OCI-LY3 (cell line): ENCODE measurements at regions not wholly inside any gene's neighbourhood (a gene's known extent, or its start where the extent isn't known, plus 50 kb on each side); places are given as distances from the start of the nearest gene placed in this dataset.

Source experiments
- H2AFZ ChIP-seq: fragments of 200-600, 300-600 bp; shearing (Covaris generic); 2 replicates; pipeline ENCODE4 v1.6.0; 2014; ENCODE audit warnings: antibody characterized with exemption, low read depth, low read length
- H3K27ac ChIP-seq: fragments of 200-600, 300-600 bp; sonication (generic); 2 replicates; pipeline ENCODE4 v1.5.1; 2014; ENCODE audit warnings: mild to moderate bottlenecking, low read length, moderate library complexity, mixed read lengths
- H3K27me3 ChIP-seq: fragments of 200-600, 300-600 bp; sonication (generic); 2 replicates; pipeline ENCODE4 v1.6.1; 2014; ENCODE audit warnings: low read depth, low read length, mixed read lengths
- H3K36me3 ChIP-seq: fragments of 200-600, 300-600 bp; sonication (generic); replicated peaks from 2 replicates; pipeline ENCODE3; 2014; ENCODE audit warnings: low read depth, low read length, mixed read lengths
- H3K4me1 ChIP-seq: fragments of 300-600, 200-600 bp; sonication (generic); 2 replicates; pipeline ENCODE4 v1.6.1; 2014; ENCODE audit warnings: low read length, mixed read lengths
- H3K4me2 ChIP-seq: fragments of 200-600, 300-600 bp; sonication (generic); 2 replicates; pipeline ENCODE4 v1.6.1; 2014; ENCODE audit warnings: low read length, mixed read lengths
- H3K4me3 ChIP-seq: fragments of 300-600, 200-600 bp; sonication (generic); 2 replicates; pipeline ENCODE4 v1.5.1; 2014; ENCODE audit warnings: antibody characterized with exemption, mild to moderate bottlenecking, low read length, moderate library complexity
- H3K79me2 ChIP-seq: fragments of 300-600, 200-600 bp; shearing (Covaris generic); 2 replicates; pipeline ENCODE4 v1.6.1; 2014; ENCODE audit warnings: mild to moderate bottlenecking, low read length, mixed read lengths
- H3K9ac ChIP-seq: fragments of 300-600, 200-600 bp; shearing (Covaris generic); 2 replicates; pipeline ENCODE4 v1.6.0; 2014; ENCODE audit warnings: mild to moderate bottlenecking, low read length, moderate library complexity
- H3K9me3 ChIP-seq: fragments of 200-600, 300-600 bp; shearing (Covaris generic); 2 replicates; pipeline ENCODE4 v1.6.1; 2014; ENCODE audit warnings: low read length, mixed read lengths; ENCODE audit not compliant: insufficient read depth
- H4K20me1 ChIP-seq: fragments of 200-600, 300-600 bp; sonication (generic); 2 replicates; pipeline ENCODE4 v1.6.1; 2016; ENCODE audit warnings: low read length, mixed read lengths; ENCODE audit not compliant: insufficient read depth
- EZH2phosphoT487 ChIP-seq: fragments of 200-600 bp; shearing (Covaris generic); IDR thresholded peaks from 2 replicates; pipeline ENCODE4 v1.6.1; 2018; ENCODE audit warnings: antibody characterized with exemption, mixed run types, low read depth
- TF ChIP-seq, protein P1 (sequence below): fragments of 200-600, 300-600 bp; sonication (generic); IDR thresholded peaks from 2 replicates; pipeline ENCODE4 v1.5.1; 2014; ENCODE audit warnings: antibody characterized with exemption, low read length, low read depth

DNA sequence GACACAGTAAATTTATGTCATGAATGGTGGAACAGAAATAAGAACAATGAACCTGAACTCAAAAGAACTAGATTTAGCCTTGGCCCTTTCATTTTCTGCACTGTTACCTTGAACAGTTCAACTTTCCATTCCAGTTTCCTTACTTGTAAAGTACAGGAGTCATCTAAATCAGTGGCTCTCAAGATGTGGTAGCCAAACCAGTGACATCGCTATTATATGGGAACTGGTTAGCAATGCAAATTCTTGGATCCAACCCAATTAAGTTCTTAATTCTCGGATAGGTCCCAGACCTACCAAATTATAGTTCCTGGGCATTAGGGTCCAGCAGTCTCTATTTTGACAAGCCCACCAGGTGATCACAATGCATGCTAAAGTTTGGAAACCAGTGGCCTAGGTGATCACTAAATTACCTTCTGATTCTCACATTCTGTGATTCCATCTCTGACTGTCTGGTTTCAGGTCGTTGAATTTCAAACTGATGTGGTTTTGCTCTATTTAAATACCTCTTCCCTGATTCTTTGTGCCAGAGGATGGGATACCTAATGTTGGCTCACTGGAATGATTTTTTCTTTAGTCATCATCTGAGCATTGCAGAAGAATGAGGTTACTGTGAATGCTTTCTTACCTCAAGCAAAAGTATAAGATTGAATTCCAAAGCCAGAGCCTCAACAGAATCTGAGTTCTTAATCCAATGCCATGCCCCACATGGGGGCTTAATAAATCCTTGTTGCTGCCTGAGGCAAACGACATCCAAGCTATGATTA lies 253.8 kb downstream of the ENC1 start:
- H3K9ac ChIP-seq: no peak overlapping the region
- no peak overlapping the region for H2AFZ ChIP-seq
- H3K27ac ChIP-seq: no peak overlapping the region
- H3K79me2 ChIP-seq: no peaks in the 10 kb centered on the region
- H3K4me3 ChIP-seq: no peak overlapping the region
- H4K20me1 ChIP-seq: no peaks in the 10 kb centered on the region
- no peaks in the 10 kb centered on the region for H3K27me3 ChIP-seq
- no peaks in the 10 kb centered on the region for H3K9me3 ChIP-seq
- H3K4me1 ChIP-seq: peaks cover 28% of the 10 kb centered on the region
- TF ChIP-seq EZH2phosphoT487: no peak
- TF ChIP-seq, protein P1, sequence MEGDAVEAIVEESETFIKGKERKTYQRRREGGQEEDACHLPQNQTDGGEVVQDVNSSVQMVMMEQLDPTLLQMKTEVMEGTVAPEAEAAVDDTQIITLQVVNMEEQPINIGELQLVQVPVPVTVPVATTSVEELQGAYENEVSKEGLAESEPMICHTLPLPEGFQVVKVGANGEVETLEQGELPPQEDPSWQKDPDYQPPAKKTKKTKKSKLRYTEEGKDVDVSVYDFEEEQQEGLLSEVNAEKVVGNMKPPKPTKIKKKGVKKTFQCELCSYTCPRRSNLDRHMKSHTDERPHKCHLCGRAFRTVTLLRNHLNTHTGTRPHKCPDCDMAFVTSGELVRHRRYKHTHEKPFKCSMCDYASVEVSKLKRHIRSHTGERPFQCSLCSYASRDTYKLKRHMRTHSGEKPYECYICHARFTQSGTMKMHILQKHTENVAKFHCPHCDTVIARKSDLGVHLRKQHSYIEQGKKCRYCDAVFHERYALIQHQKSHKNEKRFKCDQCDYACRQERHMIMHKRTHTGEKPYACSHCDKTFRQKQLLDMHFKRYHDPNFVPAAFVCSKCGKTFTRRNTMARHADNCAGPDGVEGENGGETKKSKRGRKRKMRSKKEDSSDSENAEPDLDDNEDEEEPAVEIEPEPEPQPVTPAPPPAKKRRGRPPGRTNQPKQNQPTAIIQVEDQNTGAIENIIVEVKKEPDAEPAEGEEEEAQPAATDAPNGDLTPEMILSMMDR: no peak
- no peaks in the 10 kb centered on the region for H3K36me3 ChIP-seq
- no peak overlapping the region for H3K4me2 ChIP-seq

DNA sequence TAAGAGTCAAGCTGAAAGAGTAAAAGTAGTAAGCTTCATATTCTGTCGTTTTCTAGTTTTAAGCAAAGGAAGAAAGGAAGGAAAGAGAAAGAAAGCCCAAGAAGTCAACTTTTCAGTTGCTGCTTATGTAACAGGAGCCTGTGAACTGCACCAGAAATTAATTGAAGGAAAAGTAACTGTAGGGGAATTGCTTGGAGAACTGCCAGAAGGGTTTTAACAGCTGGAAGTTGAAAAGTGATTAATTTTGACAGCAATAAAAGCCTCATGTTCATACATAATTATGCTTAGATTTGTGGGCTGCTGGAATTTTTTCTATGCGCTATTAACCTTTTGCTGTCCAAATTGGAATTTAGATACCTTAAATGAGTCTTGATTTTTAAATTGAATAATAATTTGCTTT lies 255.7 kb downstream of the ENC1 start:
- no peaks in the 10 kb centered on the region for H3K79me2 ChIP-seq
- no peak overlapping the region for H2AFZ ChIP-seq
- H3K4me1 ChIP-seq: peaks cover 19% of the 10 kb centered on the region
- no peak overlapping the region for H3K4me2 ChIP-seq
- H3K27me3 ChIP-seq: no peaks in the 10 kb centered on the region
- no peak overlapping the region for H3K4me3 ChIP-seq
- no peak overlapping the region for H3K27ac ChIP-seq
- no peaks in the 10 kb centered on the region for H3K9me3 ChIP-seq
- TF ChIP-seq, protein P1: no peak
- TF ChIP-seq EZH2phosphoT487: no peak
- no peak overlapping the region for H3K9ac ChIP-seq
- no peaks in the 10 kb centered on the region for H3K36me3 ChIP-seq
- H4K20me1 ChIP-seq: no peaks in the 10 kb centered on the region

DNA sequence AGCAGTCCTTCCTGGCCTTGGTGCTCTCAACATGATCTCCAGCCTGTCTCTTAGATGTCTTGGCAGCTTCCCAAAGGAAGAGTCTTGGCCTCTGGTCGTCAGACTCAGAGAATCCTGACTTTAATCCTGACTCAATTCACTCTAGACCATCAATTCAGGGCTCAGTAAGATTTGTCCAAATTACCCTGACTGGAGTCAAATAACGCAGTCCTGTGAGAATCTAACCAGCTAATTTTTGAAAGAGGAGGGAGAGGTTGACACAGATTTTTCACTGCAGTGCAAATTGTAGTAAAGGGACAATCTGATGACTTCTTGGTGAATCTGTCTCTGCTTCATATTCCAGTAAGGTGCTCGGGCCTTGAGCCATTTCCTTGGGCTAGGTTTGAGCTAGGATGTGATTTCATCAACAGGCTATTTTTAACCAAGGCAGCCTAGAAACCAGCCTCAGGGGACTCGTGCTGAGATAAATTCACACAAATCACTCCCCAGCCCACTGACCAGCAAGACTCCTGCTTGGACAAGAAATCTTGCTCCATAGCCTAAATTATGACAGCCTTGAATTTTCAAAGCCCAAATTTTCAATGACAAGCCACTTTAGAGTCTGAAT lies 257.4 kb downstream of the ENC1 start:
- Histone ChIP-seq H3K4me2 (no peak overlapping the region), H3K4me1 (peaks cover 21% of the 10 kb centered on the region), H3K79me2 (no peaks in the 10 kb centered on the region), H3K27me3 (no peaks in the 10 kb centered on the region), H3K36me3 (no peaks in the 10 kb centered on the region), H4K20me1 (no peaks in the 10 kb centered on the region), H3K9me3 (no peaks in the 10 kb centered on the region), H3K4me3 (no peak overlapping the region), H3K9ac (no peak overlapping the region), H2AFZ (no peak overlapping the region), H3K27ac (no peak overlapping the region)
- TF ChIP-seq EZH2phosphoT487: no peak
- TF ChIP-seq, protein P1: no peak

DNA sequence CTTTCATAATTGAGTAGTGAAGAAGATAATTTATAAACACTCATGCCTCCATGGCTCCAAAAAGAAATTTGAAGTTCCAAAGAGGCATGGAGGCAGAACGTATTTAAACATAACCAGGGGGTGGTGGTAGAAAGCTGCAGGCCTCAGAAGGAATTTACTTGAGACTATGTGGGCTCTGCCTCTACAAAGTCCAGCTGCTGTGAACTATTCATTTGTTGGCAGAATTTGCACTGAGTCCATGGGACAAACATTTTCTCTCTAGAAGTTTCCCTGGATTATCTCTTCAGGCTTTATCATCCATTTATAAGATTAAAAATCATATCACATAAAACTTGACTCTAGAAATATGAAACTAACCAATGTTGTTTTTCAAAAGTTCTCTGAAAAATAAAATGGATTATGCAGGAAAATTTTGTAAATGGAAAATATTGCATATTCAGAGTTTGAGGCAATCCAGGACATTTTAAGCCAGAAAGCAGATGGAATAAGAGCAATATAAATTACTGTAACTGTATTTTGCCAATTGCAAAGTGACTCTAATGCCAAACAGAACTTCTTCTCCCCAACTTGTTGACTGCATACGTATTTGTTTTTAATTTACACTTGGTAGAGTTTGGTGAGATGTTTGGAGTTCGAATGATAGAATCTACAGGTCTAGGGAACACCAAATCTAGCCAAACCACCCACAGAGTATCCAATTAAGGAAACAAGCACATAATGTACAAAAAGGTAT lies 258.2 kb downstream of the ENC1 start:
- TF ChIP-seq, protein P1: no peak
- TF ChIP-seq EZH2phosphoT487: no peak
- H3K79me2 ChIP-seq: no peaks in the 10 kb centered on the region
- no peak overlapping the region for H3K27ac ChIP-seq
- H3K4me2 ChIP-seq: no peak overlapping the region
- no peaks in the 10 kb centered on the region for H4K20me1 ChIP-seq
- peaks cover 28% of the 10 kb centered on the region for H3K4me1 ChIP-seq
- no peak overlapping the region for H3K9ac ChIP-seq
- no peak overlapping the region for H3K4me3 ChIP-seq
- no peaks in the 10 kb centered on the region for H3K27me3 ChIP-seq
- no peak overlapping the region for H2AFZ ChIP-seq
- no peaks in the 10 kb centered on the region for H3K9me3 ChIP-seq
- H3K36me3 ChIP-seq: no peaks in the 10 kb centered on the region
